Mesothelial cell of epicardium (in vitro differentiated cells): ENCODE measurements at regions not wholly inside any gene's neighbourhood (a gene's known extent, or its start where the extent isn't known, plus 50 kb on each side); places are given as distances from the start of the nearest gene placed in this dataset.

Experiments
- DNase-seq, 2 experiments: peaks; one replicate each; pipeline ENCODE4 v3.0.0; 2021; ENCODE audit warnings: low spot score in 2 of 2; ENCODE audit not compliant: unreplicated experiment in 2 of 2
- H3K27ac Mint-ChIP-seq: 2 replicates; pipeline ENCODE4 v1.8.0; 2021; ENCODE audit warnings: mixed read lengths
- H3K27me3 Mint-ChIP-seq: 2 replicates; pipeline ENCODE4 v1.8.0; 2021; ENCODE audit warnings: low read depth, mixed read lengths
- H3K36me3 Mint-ChIP-seq: 2 replicates; pipeline ENCODE4 v1.8.0; 2021; ENCODE audit warnings: mixed read lengths
- H3K4me1 Mint-ChIP-seq: 2 replicates; pipeline ENCODE4 v1.8.0; 2021; ENCODE audit warnings: mixed read lengths
- H3K4me3 Mint-ChIP-seq: 2 replicates; pipeline ENCODE4 v1.8.0; 2021; ENCODE audit warnings: mild to moderate bottlenecking, moderate library complexity, mixed read lengths
- H3K9me3 Mint-ChIP-seq: 2 replicates; pipeline ENCODE4 v1.8.0; 2021; ENCODE audit warnings: mixed read lengths
- TF ChIP-seq, protein P1 (sequence below): fragments of 200-600 bp; sonication (generic); IDR thresholded peaks from one replicate; pipeline ENCODE4 v1.5.0; 2021; ENCODE audit warnings: antibody characterized with exemption; ENCODE audit not compliant: unreplicated experiment

DNA sequence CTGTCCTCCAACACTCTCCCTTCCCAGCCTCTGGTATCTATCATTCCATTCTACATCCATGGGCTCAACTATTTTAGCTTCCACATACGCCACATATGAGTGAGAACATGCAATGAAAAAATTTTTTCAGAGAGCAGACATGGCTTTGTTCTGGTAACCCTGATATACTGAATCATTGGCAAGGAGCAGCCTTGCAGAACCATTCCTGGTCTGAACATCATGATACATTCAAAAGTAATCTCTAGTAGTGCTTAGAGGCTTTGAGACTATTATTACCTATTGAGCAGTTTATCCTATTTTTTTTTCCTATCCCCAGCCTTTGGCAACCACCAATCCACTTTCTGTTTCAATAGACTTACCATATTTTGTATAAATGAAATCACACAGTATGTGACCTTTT lies 393.1 kb upstream of the KCNH7 start:
- no peaks in the 10 kb centered on the region for H3K36me3 Mint-ChIP-seq
- TF ChIP-seq, protein P1, sequence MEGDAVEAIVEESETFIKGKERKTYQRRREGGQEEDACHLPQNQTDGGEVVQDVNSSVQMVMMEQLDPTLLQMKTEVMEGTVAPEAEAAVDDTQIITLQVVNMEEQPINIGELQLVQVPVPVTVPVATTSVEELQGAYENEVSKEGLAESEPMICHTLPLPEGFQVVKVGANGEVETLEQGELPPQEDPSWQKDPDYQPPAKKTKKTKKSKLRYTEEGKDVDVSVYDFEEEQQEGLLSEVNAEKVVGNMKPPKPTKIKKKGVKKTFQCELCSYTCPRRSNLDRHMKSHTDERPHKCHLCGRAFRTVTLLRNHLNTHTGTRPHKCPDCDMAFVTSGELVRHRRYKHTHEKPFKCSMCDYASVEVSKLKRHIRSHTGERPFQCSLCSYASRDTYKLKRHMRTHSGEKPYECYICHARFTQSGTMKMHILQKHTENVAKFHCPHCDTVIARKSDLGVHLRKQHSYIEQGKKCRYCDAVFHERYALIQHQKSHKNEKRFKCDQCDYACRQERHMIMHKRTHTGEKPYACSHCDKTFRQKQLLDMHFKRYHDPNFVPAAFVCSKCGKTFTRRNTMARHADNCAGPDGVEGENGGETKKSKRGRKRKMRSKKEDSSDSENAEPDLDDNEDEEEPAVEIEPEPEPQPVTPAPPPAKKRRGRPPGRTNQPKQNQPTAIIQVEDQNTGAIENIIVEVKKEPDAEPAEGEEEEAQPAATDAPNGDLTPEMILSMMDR = no peak
- DNase-seq = no peak
- H3K9me3 Mint-ChIP-seq = no peaks in the 10 kb centered on the region
- no peak overlapping the region for H3K27ac Mint-ChIP-seq
- no peak overlapping the region for H3K4me3 Mint-ChIP-seq
- peaks cover 2% of the 10 kb centered on the region for H3K27me3 Mint-ChIP-seq
- no peaks in the 10 kb centered on the region for H3K4me1 Mint-ChIP-seq

DNA sequence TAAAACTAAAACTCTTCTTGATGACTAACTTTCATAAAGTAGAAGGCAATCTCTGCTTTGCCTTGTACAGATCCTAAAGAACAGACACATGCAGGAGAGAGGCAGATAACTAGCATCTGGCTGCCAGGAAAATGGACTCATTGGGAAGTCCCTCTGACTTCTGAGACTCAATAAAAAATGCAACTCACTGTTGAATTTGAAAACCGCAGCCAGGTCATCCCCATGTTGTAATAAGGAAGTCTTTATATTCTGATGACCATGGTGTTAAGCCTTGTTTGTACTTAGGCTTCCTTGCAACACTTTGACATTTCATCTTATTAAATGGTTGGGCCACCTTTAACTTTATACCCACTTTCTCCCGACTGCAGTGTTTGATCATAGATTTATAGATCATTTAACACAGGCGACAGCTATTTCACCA lies 375.1 kb upstream of the KCNH7 start:
- Mint-ChIP-seq H3K4me3 (no peak overlapping the region), H3K36me3 (no peaks in the 10 kb centered on the region), H3K4me1 (no peaks in the 10 kb centered on the region), H3K27me3 (no peaks in the 10 kb centered on the region), H3K9me3 (no peaks in the 10 kb centered on the region), H3K27ac (no peak overlapping the region)
- DNase-seq = no peak
- TF ChIP-seq, protein P1 = no peak

DNA sequence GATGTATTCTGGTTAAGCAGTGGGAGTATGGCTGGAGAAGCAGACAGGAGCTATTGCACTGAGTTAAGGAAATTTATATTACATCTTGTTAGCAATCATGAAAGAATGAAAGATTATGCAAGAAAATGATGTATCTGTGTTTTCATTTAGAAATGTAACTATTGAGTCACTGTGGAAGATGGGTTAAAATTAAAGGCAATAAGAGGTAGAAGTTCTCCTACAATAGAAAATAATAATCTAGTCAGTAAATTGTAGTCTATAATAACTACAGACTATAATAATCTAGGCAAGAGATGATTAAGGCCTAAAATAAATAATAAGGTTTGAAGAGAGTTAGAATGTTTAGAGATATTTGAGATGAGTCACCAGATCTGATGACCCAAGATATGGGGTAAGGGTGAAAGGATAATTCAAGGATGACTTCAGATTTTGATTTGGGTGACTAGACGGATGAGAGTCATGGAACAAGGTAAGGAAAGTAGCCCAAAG lies 371.9 kb upstream of the KCNH7 start:
- no peaks in the 10 kb centered on the region for H3K36me3 Mint-ChIP-seq
- H3K4me1 Mint-ChIP-seq = no peaks in the 10 kb centered on the region
- H3K27me3 Mint-ChIP-seq = peaks cover 1% of the 10 kb centered on the region

DNA sequence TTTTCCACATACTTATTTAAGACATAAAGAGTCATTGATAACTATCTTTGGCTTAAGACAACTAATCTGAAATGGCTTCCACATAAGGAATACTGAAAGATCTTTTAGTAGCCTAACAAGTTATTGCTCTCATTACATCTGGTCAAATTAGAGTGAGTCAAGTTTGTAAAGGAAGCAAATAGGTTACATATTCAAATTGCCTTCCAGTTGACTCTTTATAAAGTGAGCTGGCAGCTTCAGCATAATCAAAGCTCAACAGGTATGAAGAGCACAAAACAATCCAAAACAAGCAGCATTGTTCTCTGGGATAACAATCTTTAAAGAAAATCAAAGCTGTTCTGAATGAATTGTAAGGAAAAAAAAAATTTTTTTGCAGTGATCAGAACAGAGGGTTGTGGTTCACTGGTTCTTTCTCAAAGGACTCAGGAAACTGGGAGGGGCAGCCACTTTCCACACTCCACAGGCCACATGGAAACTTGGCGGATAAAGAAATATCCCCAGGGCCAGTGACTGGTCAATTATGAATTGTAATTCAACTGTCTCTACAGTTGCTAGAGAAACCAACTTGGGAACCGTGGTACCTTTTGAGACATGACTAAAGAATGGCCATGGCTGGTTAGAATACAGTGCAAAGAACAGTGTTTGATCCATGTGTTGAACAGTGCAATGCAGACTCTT lies 369.3 kb upstream of the KCNH7 start:
- Mint-ChIP-seq H3K36me3 (no peaks in the 10 kb centered on the region), H3K4me3 (no peak overlapping the region), H3K27ac (no peak overlapping the region), H3K27me3 (peaks cover 1% of the 10 kb centered on the region), H3K9me3 (no peaks in the 10 kb centered on the region), H3K4me1 (no peaks in the 10 kb centered on the region)
- no peak for DNase-seq
- TF ChIP-seq, protein P1 = no peak

More for the DNA sequence above, 371.9 kb upstream of the KCNH7 start:
- DNase-seq = no peak
- TF ChIP-seq, protein P1 = no peak
- Mint-ChIP-seq H3K9me3 (no peaks in the 10 kb centered on the region), H3K27ac (no peak overlapping the region), H3K4me3 (no peak overlapping the region)

DNA sequence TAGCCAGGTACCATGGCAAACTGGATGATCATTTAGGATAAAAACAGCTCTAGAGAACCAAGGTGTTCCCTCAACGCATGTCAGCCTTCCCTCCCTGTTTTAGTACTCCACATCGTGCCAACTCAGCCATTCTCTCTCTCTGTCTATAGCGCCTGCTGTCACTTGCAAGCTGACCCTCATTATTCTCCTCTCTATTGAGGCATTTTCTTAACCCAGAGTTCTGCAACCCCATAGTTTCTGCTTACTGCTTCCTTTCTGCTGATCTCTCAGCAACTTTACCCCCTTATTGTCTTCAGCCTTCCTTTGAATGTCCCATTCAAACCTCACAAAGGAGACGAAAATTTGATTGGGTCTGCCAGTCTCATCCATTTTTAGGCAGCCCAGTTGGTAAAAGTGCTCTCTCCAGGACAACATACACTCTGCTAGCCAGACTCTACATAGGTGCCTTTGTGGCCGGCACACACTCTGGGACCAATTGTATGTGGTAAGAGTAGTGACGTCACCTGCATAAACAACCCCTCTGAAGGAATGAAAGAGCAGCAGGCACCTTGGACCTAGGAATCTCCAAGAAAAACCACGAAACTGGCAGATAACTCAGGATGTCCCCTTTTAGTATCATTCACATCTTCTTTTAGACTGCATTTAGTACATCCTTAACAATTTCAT lies 367.2 kb upstream of the KCNH7 start:
- Mint-ChIP-seq H3K4me3 (no peak overlapping the region), H3K27ac (no peak overlapping the region), H3K9me3 (no peaks in the 10 kb centered on the region), H3K36me3 (no peaks in the 10 kb centered on the region), H3K27me3 (peaks cover 1% of the 10 kb centered on the region), H3K4me1 (no peaks in the 10 kb centered on the region)
- TF ChIP-seq, protein P1 = no peak
- no peak for DNase-seq
